ENCODE measurements at regions not wholly inside any gene's neighbourhood (a gene's known extent, or its start where the extent isn't known, plus 50 kb on each side); places are given as distances from the start of the nearest gene placed in this dataset.

- intact Hi-C loops (cut with micrococcal nuclease): no loop called here
Observed at GRCh38 chr3:147930232-147930807, 521.2 kb downstream of the ZIC1 start.

- intact Hi-C loops (cut with micrococcal nuclease): no loop called here
Observed at GRCh38 chr3:147934451-147935180, 525.5 kb downstream of the ZIC1 start.

- intact Hi-C loops (cut with micrococcal nuclease): no loop called here
Observed at GRCh38 chr3:147937341-147937740, 528.2 kb downstream of the ZIC1 start.

- intact Hi-C loops (cut with micrococcal nuclease): no loop called here
Observed at GRCh38 chr3:147937891-147938290, 528.7 kb downstream of the ZIC1 start.

- intact Hi-C loops (cut with micrococcal nuclease): no loop called here
Observed at GRCh38 chr3:147939425-147939824, 530.3 kb downstream of the ZIC1 start.

GRCh38 chr3:147939839-147940238, 530.7 kb downstream of the ZIC1 start:
- intact Hi-C loops (cut with micrococcal nuclease): no loop called here

- intact Hi-C loops (cut with micrococcal nuclease): no loop called here
Observed at GRCh38 chr3:147940405-147941193, 531.4 kb downstream of the ZIC1 start.

GRCh38 chr3:147941969-147942368, 532.8 kb downstream of the ZIC1 start:
- intact Hi-C loops (cut with micrococcal nuclease): no loop called here

GRCh38 chr3:147943265-147943945, 534.2 kb downstream of the ZIC1 start:
- intact Hi-C loops (cut with micrococcal nuclease): no loop called here

- intact Hi-C loops (cut with micrococcal nuclease): no loop called here
Observed at GRCh38 chr3:147945968-147946519, 536.9 kb downstream of the ZIC1 start.

- intact Hi-C loops (cut with micrococcal nuclease): no loop called here
Observed at GRCh38 chr3:147956615-147957014, 547.5 kb downstream of the ZIC1 start.

GRCh38 chr3:147958754-147959153, 549.6 kb downstream of the ZIC1 start:
- intact Hi-C loops (cut with micrococcal nuclease): no loop called here

- intact Hi-C loops (cut with micrococcal nuclease): no loop called here
Observed at GRCh38 chr3:147960786-147961185, 551.6 kb downstream of the ZIC1 start.

- intact Hi-C loops (cut with micrococcal nuclease): no loop called here
Observed at GRCh38 chr3:147962408-147963164, 553.4 kb downstream of the ZIC1 start.

GRCh38 chr3:147963711-147964110, 554.5 kb downstream of the ZIC1 start:
- intact Hi-C loops (cut with micrococcal nuclease): no loop called here

GRCh38 chr3:147975165-147975564, 566.0 kb downstream of the ZIC1 start:
- intact Hi-C loops (cut with micrococcal nuclease): no loop called here

- intact Hi-C loops (cut with micrococcal nuclease): no loop called here
Observed at GRCh38 chr3:147977001-147977400, 567.8 kb downstream of the ZIC1 start.

GRCh38 chr3:147987549-147987948, 578.4 kb downstream of the ZIC1 start:
- intact Hi-C loops (cut with micrococcal nuclease): no loop called here

- intact Hi-C loops (cut with micrococcal nuclease): no loop called here
Observed at GRCh38 chr3:147989344-147989743, 580.2 kb downstream of the ZIC1 start.

GRCh38 chr3:148002705-148003205, 593.6 kb downstream of the ZIC1 start:
- intact Hi-C loops (cut with micrococcal nuclease): no loop called here

- intact Hi-C loops (cut with micrococcal nuclease): no loop called here
Observed at GRCh38 chr3:148004331-148004730, 595.2 kb downstream of the ZIC1 start.
